Activated naive CD4-positive, alpha-beta T cell treated with anti-CD3 and anti-CD28 coated beads, Interleukin-2, amount 50 U/mL, for 24 hours (primary cell): ENCODE measurements at regions not wholly inside any gene's neighbourhood (a gene's known extent, or its start where the extent isn't known, plus 50 kb on each side); places are given as distances from the start of the nearest gene placed in this dataset.

Source experiments
- H3K27ac Mint-ChIP-seq: one replicate; pipeline ENCODE4 v1.8.0; 2021; ENCODE audit warnings: mild to moderate bottlenecking, mixed read lengths
- H3K27me3 Mint-ChIP-seq: one replicate; pipeline ENCODE4 v1.8.0; 2021; ENCODE audit warnings: mixed read lengths
- H3K36me3 Mint-ChIP-seq: one replicate; pipeline ENCODE4 v1.8.0; 2021; ENCODE audit warnings: mixed read lengths
- H3K4me1 Mint-ChIP-seq: one replicate; pipeline ENCODE4 v1.8.0; 2021; ENCODE audit warnings: mixed read lengths
- H3K4me3 Mint-ChIP-seq: one replicate; pipeline ENCODE4 v1.8.0; 2021; ENCODE audit warnings: mild to moderate bottlenecking, mixed read lengths
- H3K9me3 Mint-ChIP-seq: one replicate; pipeline ENCODE4 v1.8.0; 2021; ENCODE audit warnings: mixed read lengths

- Mint-ChIP-seq H3K4me1 (peaks cover 5% of the 10 kb centered on the region), H3K4me3 (no peak overlapping the region), H3K27ac (no peak overlapping the region), H3K9me3 (no peaks in the 10 kb centered on the region), H3K36me3 (no peaks in the 10 kb centered on the region), H3K27me3 (no peaks in the 10 kb centered on the region)
These were observed 298.7 kb upstream of the CLNK start for GRCh38 chr4:10983268-10983667.

- Mint-ChIP-seq H3K27ac (no peak overlapping the region), H3K9me3 (no peaks in the 10 kb centered on the region), H3K27me3 (no peaks in the 10 kb centered on the region), H3K36me3 (no peaks in the 10 kb centered on the region), H3K4me1 (peaks cover 5% of the 10 kb centered on the region), H3K4me3 (no peak overlapping the region)
These were observed 297.7 kb upstream of the CLNK start for GRCh38 chr4:10982305-10982704.

- no peaks in the 10 kb centered on the region for H3K9me3 Mint-ChIP-seq
- H3K4me3 Mint-ChIP-seq: no peak overlapping the region
- H3K4me1 Mint-ChIP-seq: peaks cover 5% of the 10 kb centered on the region
- no peaks in the 10 kb centered on the region for H3K36me3 Mint-ChIP-seq
- no peak overlapping the region for H3K27ac Mint-ChIP-seq
- H3K27me3 Mint-ChIP-seq: no peaks in the 10 kb centered on the region
These were observed 297.0 kb upstream of the CLNK start for GRCh38 chr4:10981576-10981975.

- H3K9me3 Mint-ChIP-seq: no peaks in the 10 kb centered on the region
- no peak overlapping the region for H3K4me3 Mint-ChIP-seq
- no peaks in the 10 kb centered on the region for H3K27me3 Mint-ChIP-seq
- H3K27ac Mint-ChIP-seq: no peak overlapping the region
- H3K36me3 Mint-ChIP-seq: no peaks in the 10 kb centered on the region
- H3K4me1 Mint-ChIP-seq: peaks cover 5% of the 10 kb centered on the region
These were observed 296.5 kb upstream of the CLNK start for GRCh38 chr4:10981096-10981495.

- Mint-ChIP-seq H3K4me3 (no peak overlapping the region), H3K36me3 (no peaks in the 10 kb centered on the region), H3K4me1 (peaks cover 5% of the 10 kb centered on the region), H3K27me3 (no peaks in the 10 kb centered on the region), H3K9me3 (no peaks in the 10 kb centered on the region), H3K27ac (no peak overlapping the region)
These were observed 294.5 kb upstream of the CLNK start for GRCh38 chr4:10979032-10979431.

GRCh38 chr4:10977534-10977933 is 293.0 kb upstream of the CLNK start:
- H3K4me1 Mint-ChIP-seq: peaks cover 3% of the 10 kb centered on the region
- H3K36me3 Mint-ChIP-seq: no peaks in the 10 kb centered on the region
- H3K27me3 Mint-ChIP-seq: no peaks in the 10 kb centered on the region
- no peak overlapping the region for H3K27ac Mint-ChIP-seq
- H3K9me3 Mint-ChIP-seq: no peaks in the 10 kb centered on the region
- no peak overlapping the region for H3K4me3 Mint-ChIP-seq

- H3K36me3 Mint-ChIP-seq: no peaks in the 10 kb centered on the region
- no peaks in the 10 kb centered on the region for H3K9me3 Mint-ChIP-seq
- H3K27ac Mint-ChIP-seq: no peak overlapping the region
- peaks cover 1% of the 10 kb centered on the region for H3K27me3 Mint-ChIP-seq
- H3K4me3 Mint-ChIP-seq: no peak overlapping the region
- no peaks in the 10 kb centered on the region for H3K4me1 Mint-ChIP-seq
These were observed 289.8 kb upstream of the CLNK start for GRCh38 chr4:10974371-10974770.

GRCh38 chr4:10973686-10974085 is 289.1 kb upstream of the CLNK start:
- H3K4me3 Mint-ChIP-seq: no peak overlapping the region
- H3K36me3 Mint-ChIP-seq: no peaks in the 10 kb centered on the region
- H3K27me3 Mint-ChIP-seq: peaks cover 1% of the 10 kb centered on the region
- no peaks in the 10 kb centered on the region for H3K9me3 Mint-ChIP-seq
- no peak overlapping the region for H3K27ac Mint-ChIP-seq
- H3K4me1 Mint-ChIP-seq: no peaks in the 10 kb centered on the region

GRCh38 chr4:10971800-10972401 is 287.3 kb upstream of the CLNK start:
- H3K4me3 Mint-ChIP-seq: no peak overlapping the region
- no peaks in the 10 kb centered on the region for H3K36me3 Mint-ChIP-seq
- H3K27ac Mint-ChIP-seq: no peak overlapping the region
- no peaks in the 10 kb centered on the region for H3K4me1 Mint-ChIP-seq
- no peaks in the 10 kb centered on the region for H3K9me3 Mint-ChIP-seq
- peaks cover 1% of the 10 kb centered on the region for H3K27me3 Mint-ChIP-seq

GRCh38 chr4:10965196-10965595 is 280.6 kb upstream of the CLNK start:
- H3K27ac Mint-ChIP-seq: no peak overlapping the region

GRCh38 chr4:10963958-10964703 is 279.6 kb upstream of the CLNK start:
- no peak overlapping the region for H3K4me3 Mint-ChIP-seq
- H3K4me1 Mint-ChIP-seq: no peaks in the 10 kb centered on the region
- no peaks in the 10 kb centered on the region for H3K9me3 Mint-ChIP-seq
- no peaks in the 10 kb centered on the region for H3K36me3 Mint-ChIP-seq
- no peak overlapping the region for H3K27ac Mint-ChIP-seq
- H3K27me3 Mint-ChIP-seq: peaks cover under 1% of the 10 kb centered on the region

More at GRCh38 chr4:10965196-10965595, 280.6 kb upstream of the CLNK start:
- no peak overlapping the region for H3K4me3 Mint-ChIP-seq
- no peaks in the 10 kb centered on the region for H3K36me3 Mint-ChIP-seq
- no peaks in the 10 kb centered on the region for H3K27me3 Mint-ChIP-seq
- no peaks in the 10 kb centered on the region for H3K9me3 Mint-ChIP-seq
- H3K4me1 Mint-ChIP-seq: no peaks in the 10 kb centered on the region

- no peak overlapping the region for H3K27ac Mint-ChIP-seq
- H3K4me1 Mint-ChIP-seq: no peaks in the 10 kb centered on the region
- no peaks in the 10 kb centered on the region for H3K36me3 Mint-ChIP-seq
- H3K4me3 Mint-ChIP-seq: no peak overlapping the region
- peaks cover 2% of the 10 kb centered on the region for H3K27me3 Mint-ChIP-seq
- H3K9me3 Mint-ChIP-seq: no peaks in the 10 kb centered on the region
These were observed 278.7 kb upstream of the CLNK start for GRCh38 chr4:10963241-10963640.

- peaks cover 2% of the 10 kb centered on the region for H3K27me3 Mint-ChIP-seq
- H3K27ac Mint-ChIP-seq: no peak overlapping the region
- no peaks in the 10 kb centered on the region for H3K4me1 Mint-ChIP-seq
- no peaks in the 10 kb centered on the region for H3K9me3 Mint-ChIP-seq
- no peak overlapping the region for H3K4me3 Mint-ChIP-seq
- H3K36me3 Mint-ChIP-seq: no peaks in the 10 kb centered on the region
These were observed 277.7 kb upstream of the CLNK start for GRCh38 chr4:10962246-10962645.

GRCh38 chr4:10960389-10960788 is 275.8 kb upstream of the CLNK start:
- peaks cover 8% of the 10 kb centered on the region for H3K27me3 Mint-ChIP-seq
- H3K9me3 Mint-ChIP-seq: no peaks in the 10 kb centered on the region
- no peaks in the 10 kb centered on the region for H3K36me3 Mint-ChIP-seq

GRCh38 chr4:10959586-10959985 is 275.0 kb upstream of the CLNK start:
- H3K27me3 Mint-ChIP-seq: peaks cover 8% of the 10 kb centered on the region
- H3K4me1 Mint-ChIP-seq: peaks cover 3% of the 10 kb centered on the region
- no peak overlapping the region for H3K27ac Mint-ChIP-seq
- H3K9me3 Mint-ChIP-seq: no peaks in the 10 kb centered on the region
- H3K4me3 Mint-ChIP-seq: no peak overlapping the region
- no peaks in the 10 kb centered on the region for H3K36me3 Mint-ChIP-seq

More at GRCh38 chr4:10960389-10960788, 275.8 kb upstream of the CLNK start:
- H3K27ac Mint-ChIP-seq: no peak overlapping the region
- H3K4me1 Mint-ChIP-seq: no peaks in the 10 kb centered on the region
- H3K4me3 Mint-ChIP-seq: no peak overlapping the region

- H3K4me1 Mint-ChIP-seq: peaks cover 4% of the 10 kb centered on the region
- H3K9me3 Mint-ChIP-seq: no peaks in the 10 kb centered on the region
- no peak overlapping the region for H3K27ac Mint-ChIP-seq
- no peaks in the 10 kb centered on the region for H3K36me3 Mint-ChIP-seq
- no peak overlapping the region for H3K4me3 Mint-ChIP-seq
- H3K27me3 Mint-ChIP-seq: peaks cover 8% of the 10 kb centered on the region
These were observed 273.8 kb upstream of the CLNK start for GRCh38 chr4:10958226-10958856.
